ENCODE measurements at regions not wholly inside any gene's neighbourhood (a gene's known extent, or its start where the extent isn't known, plus 50 kb on each side); places are given as distances from the start of the nearest gene placed in this dataset.

GRCh38 chr21:27418346-27418745 is 451.5 kb upstream of the ADAMTS5 start:
- DNase-seq (ENCODE audit: low spot score): no peak
- no peaks in the 10 kb centered on the region for H3K27me3 ChIP-seq
- no peak overlapping the region for H3K4me3 ChIP-seq
- H3K27ac ChIP-seq: no peak overlapping the region
- TF ChIP-seq CTCF (IDR thresholded peaks at IDR 0.05): no peak
- peaks cover 0 to 9% of the 10 kb centered on the region in 2 donors for H3K9me3 ChIP-seq
- H3K4me1 ChIP-seq: peaks cover 0 to 8% of the 10 kb centered on the region in 2 donors
- H3K36me3 ChIP-seq: no peaks in the 10 kb centered on the region

DNA sequence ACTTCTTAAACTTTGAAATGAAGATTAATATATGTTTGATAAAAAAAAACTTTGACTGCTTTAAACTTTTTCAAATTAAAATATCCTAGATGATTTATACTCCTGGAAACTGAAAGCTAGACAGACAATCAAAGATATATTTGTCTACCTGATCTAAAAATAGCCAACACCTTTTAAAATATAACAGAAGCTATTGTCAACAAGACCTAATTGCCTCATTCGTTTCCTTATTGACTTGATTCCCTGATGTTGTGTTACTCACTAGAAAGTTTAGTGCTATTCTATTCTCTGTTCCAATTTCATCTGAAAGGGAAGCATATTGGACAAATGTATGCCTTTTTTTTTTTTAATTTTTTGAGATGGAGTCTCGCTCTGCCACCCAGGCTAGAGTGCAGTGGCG is 445.6 kb upstream of the ADAMTS5 start:
- no peaks in the 10 kb centered on the region for H3K27me3 ChIP-seq
- no peaks in the 10 kb centered on the region for H3K4me1 ChIP-seq
- TF ChIP-seq CTCF (IDR thresholded peaks at IDR 0.05): no peak
- peaks cover 0 to 9% of the 10 kb centered on the region in 2 donors for H3K9me3 ChIP-seq
- H3K36me3 ChIP-seq: no peaks in the 10 kb centered on the region
- no peak overlapping the region for H3K27ac ChIP-seq
- no peak for DNase-seq (ENCODE audit: low spot score)
- H3K4me3 ChIP-seq: no peak overlapping the region

DNA sequence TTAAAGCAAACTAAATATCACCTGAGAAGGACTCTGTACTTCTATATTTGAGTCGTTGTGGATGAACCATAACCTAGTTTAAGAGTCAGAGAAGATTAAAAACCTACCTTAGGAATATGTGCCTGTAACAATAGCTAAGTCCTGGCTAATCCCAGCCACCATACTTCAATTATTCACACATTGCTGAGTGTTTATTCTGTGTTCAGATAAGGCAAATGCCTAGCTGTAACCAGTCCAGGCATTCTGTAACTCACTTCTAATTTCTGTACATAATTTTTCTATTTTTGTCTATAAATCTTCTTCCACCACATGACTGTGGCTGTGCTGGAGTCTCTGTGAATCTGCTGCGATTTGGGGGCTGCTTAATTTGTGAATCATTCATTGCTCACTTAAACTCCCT is 441.9 kb upstream of the ADAMTS5 start:
- Histone ChIP-seq H3K4me3 (no peak overlapping the region), H3K27me3 (no peaks in the 10 kb centered on the region), H3K36me3 (no peaks in the 10 kb centered on the region), H3K27ac (no peak overlapping the region), H3K9me3 (no peaks in the 10 kb centered on the region), H3K4me1 (peaks cover 0 to 19% of the 10 kb centered on the region in 2 donors)
- TF ChIP-seq CTCF (IDR thresholded peaks at IDR 0.05): no peak
- no peak for DNase-seq (ENCODE audit: low spot score)

DNA sequence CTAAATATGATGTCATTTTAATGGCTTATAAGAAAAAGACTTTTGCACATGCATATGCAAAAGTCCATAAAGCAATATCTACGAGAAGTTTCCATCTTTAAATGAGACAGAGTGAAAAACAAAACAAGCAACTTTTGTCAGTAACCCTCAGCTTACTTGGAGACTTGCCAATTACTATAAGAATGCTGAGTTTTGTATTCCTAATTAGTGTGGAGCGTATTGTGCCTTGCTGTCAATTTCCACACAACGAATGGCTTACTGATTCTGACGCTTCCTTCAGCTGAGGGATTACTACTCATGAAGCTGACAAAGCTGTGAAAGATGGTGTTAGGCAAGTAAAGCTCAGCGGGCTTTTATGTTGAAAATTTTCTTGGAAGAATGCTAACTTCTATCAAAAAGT is 440.4 kb upstream of the ADAMTS5 start:
- TF ChIP-seq CTCF (IDR thresholded peaks at IDR 0.05): no peak
- Histone ChIP-seq H3K27me3 (no peaks in the 10 kb centered on the region), H3K4me3 (no peak overlapping the region), H3K9me3 (no peaks in the 10 kb centered on the region), H3K27ac (no peak overlapping the region), H3K4me1 (peaks cover 0 to 19% of the 10 kb centered on the region in 2 donors), H3K36me3 (no peaks in the 10 kb centered on the region)
- DNase-seq (ENCODE audit: low spot score): no peak

GRCh38 chr21:27406300-27407009 is 439.6 kb upstream of the ADAMTS5 start:
- peak overlapping the region; percentile 24 to 26 for H3K27ac ChIP-seq
- no peak for TF ChIP-seq CTCF (IDR thresholded peaks at IDR 0.05)

GRCh38 chr21:27403011-27403410 is 436.1 kb upstream of the ADAMTS5 start:
- no peak overlapping the region for H3K4me3 ChIP-seq
- H3K9me3 ChIP-seq: no peaks in the 10 kb centered on the region
- DNase-seq (ENCODE audit: low spot score): no peak
- H3K36me3 ChIP-seq: no peaks in the 10 kb centered on the region
- no peaks in the 10 kb centered on the region for H3K27me3 ChIP-seq
- peaks cover 0 to 19% of the 10 kb centered on the region in 2 donors for H3K4me1 ChIP-seq
- H3K27ac ChIP-seq: no peak overlapping the region
- no peak for TF ChIP-seq CTCF (IDR thresholded peaks at IDR 0.05)

More at GRCh38 chr21:27406300-27407009, 439.6 kb upstream of the ADAMTS5 start:
- H3K4me1 ChIP-seq: peaks cover 0 to 19% of the 10 kb centered on the region in 2 donors
- DNase-seq (ENCODE audit: low spot score): no peak
- no peak overlapping the region for H3K4me3 ChIP-seq
- H3K27me3 ChIP-seq: no peaks in the 10 kb centered on the region
- no peaks in the 10 kb centered on the region for H3K9me3 ChIP-seq
- no peaks in the 10 kb centered on the region for H3K36me3 ChIP-seq
